Activated T-cell treated with anti-CD3 and anti-CD28 coated beads for 24 hours (primary cell): ENCODE measurements at regions not wholly inside any gene's neighbourhood (a gene's known extent, or its start where the extent isn't known, plus 50 kb on each side); places are given as distances from the start of the nearest gene placed in this dataset.
"Not testable (repeated sequence)": the region's sequence is repeated elsewhere in the genome, so short reads cannot be mapped to it uniquely, and the experiment has no call there.

Experiments
- DNase-seq: peaks from one replicate; pipeline ENCODE4 v3.0.0-alpha.2; 2020; ENCODE audit warnings: low read depth

GRCh38 chr9:1554081-1555035 lies 460.8 kb upstream of the SMARCA2 start:
- DNase-seq, result no peak

GRCh38 chr9:1558666-1559065 lies 456.5 kb upstream of the SMARCA2 start:
- not testable (repeated sequence) for DNase-seq

GRCh38 chr9:1575939-1576338 lies 439.2 kb upstream of the SMARCA2 start:
- no peak for DNase-seq

- DNase-seq, result no peak
Observed at GRCh38 chr9:1580215-1580614, 434.9 kb upstream of the SMARCA2 start.

GRCh38 chr9:1581926-1582325 lies 433.2 kb upstream of the SMARCA2 start:
- DNase-seq, result no peak

GRCh38 chr9:1591310-1591709 lies 423.8 kb upstream of the SMARCA2 start:
- no peak for DNase-seq

GRCh38 chr9:1598270-1598669 lies 416.9 kb upstream of the SMARCA2 start:
- no peak for DNase-seq

- no peak for DNase-seq
Observed at GRCh38 chr9:1599961-1600360, 415.2 kb upstream of the SMARCA2 start.

GRCh38 chr9:1604942-1605560 lies 410.1 kb upstream of the SMARCA2 start:
- no peak for DNase-seq

- no peak for DNase-seq
Observed at GRCh38 chr9:1606253-1606652, 408.9 kb upstream of the SMARCA2 start.

GRCh38 chr9:1612886-1613285 lies 402.3 kb upstream of the SMARCA2 start:
- DNase-seq, result no peak

GRCh38 chr9:1617419-1617818 lies 397.7 kb upstream of the SMARCA2 start:
- no peak for DNase-seq

- no peak for DNase-seq
Observed at GRCh38 chr9:1619915-1620710, 395.0 kb upstream of the SMARCA2 start.

- DNase-seq, result no peak
Observed at GRCh38 chr9:1637401-1637800, 377.7 kb upstream of the SMARCA2 start.

- DNase-seq, result no peak
Observed at GRCh38 chr9:1639166-1639565, 376.0 kb upstream of the SMARCA2 start.

- DNase-seq, result no peak
Observed at GRCh38 chr9:1647776-1648175, 367.4 kb upstream of the SMARCA2 start.

- DNase-seq, result no peak
Observed at GRCh38 chr9:1653282-1653681, 361.9 kb upstream of the SMARCA2 start.

- no peak for DNase-seq
Observed at GRCh38 chr9:1658661-1659362, 356.3 kb upstream of the SMARCA2 start.

GRCh38 chr9:1659363-1659690 lies 355.8 kb upstream of the SMARCA2 start:
- DNase-seq, result no peak

- DNase-seq, result no peak
Observed at GRCh38 chr9:1668441-1668840, 346.7 kb upstream of the SMARCA2 start.

GRCh38 chr9:1673300-1673699 lies 341.8 kb upstream of the SMARCA2 start:
- DNase-seq, result no peak

- no peak for DNase-seq
Observed at GRCh38 chr9:1676771-1677170, 338.4 kb upstream of the SMARCA2 start.
